CD4-positive, alpha-beta T cell (primary cell): ENCODE measurements at regions not wholly inside any gene's neighbourhood (a gene's known extent, or its start where the extent isn't known, plus 50 kb on each side); places are given as distances from the start of the nearest gene placed in this dataset.

Experiments
- ATAC-seq: fragments of 200-7000 bp; cut with Tn5 transposase; one replicate; pipeline ENCODE4 v1.10.0; 2022; ENCODE audit warnings: mild to moderate bottlenecking; ENCODE audit not compliant: poor library complexity
- CTCF ChIA-PET: fragments of 350-600 bp; sonication (Branson Sonifier 250); formaldehyde crosslinking; loops from one replicate; lab custom pipeline; 2021; ENCODE audit warnings: antibody characterized with exemption, inconsistent platforms; lab: Charles Lee
- POLR2A ChIA-PET: fragments of 350-600 bp; sonication (Branson Sonifier 250); formaldehyde crosslinking; loops from one replicate; lab custom pipeline; 2021; ENCODE audit warnings: antibody characterized with exemption, inconsistent platforms; lab: Charles Lee
- DNase-seq, 14 experiments: peaks; one replicate each; pipeline ENCODE4 v3.0.0-alpha.2; 2013 to 2020; ENCODE audit warnings: mixed read lengths in 2 of 14
- H3K27ac ChIP-seq, 2 donors: one replicate each; pipeline versions ENCODE4 v1.5.1 to v1.7.0; 2013; ENCODE audit warnings: low read length in 2 of 2, low read depth in 1 of 2, mild to moderate bottlenecking in 1 of 2
- H3K27me3 ChIP-seq, 2 experiments: 1 replicate in 1 of 2; 2 replicates in 1 of 2; pipeline versions ENCODE4 v1.6.1 to v1.7.0; 2013; ENCODE audit warnings: low read length in 2 of 2, control low read depth in 1 of 2, mild to moderate bottlenecking in 1 of 2, moderate library complexity in 1 of 2; ENCODE audit not compliant: insufficient read depth in 2 of 2, control insufficient read depth in 1 of 2
- H3K36me3 ChIP-seq: one replicate; pipeline ENCODE4 v1.6.1; 2013; ENCODE audit warnings: low read length, control low read depth; ENCODE audit not compliant: insufficient read depth
- H3K4me1 ChIP-seq: one replicate; pipeline ENCODE4 v1.6.1; 2013; ENCODE audit warnings: low read length, control low read depth; ENCODE audit not compliant: insufficient read depth
- H3K4me3 ChIP-seq: one replicate; pipeline ENCODE4 v1.5.1; 2013; ENCODE audit warnings: mild to moderate bottlenecking, low read length, moderate library complexity
- H3K9me3 ChIP-seq, 2 experiments: 1 replicate in 1 of 2; 2 replicates in 1 of 2; pipeline versions ENCODE4 v1.6.1 to v1.7.0; 2013; ENCODE audit warnings: low read length in 2 of 2, mild to moderate bottlenecking in 2 of 2, control low read depth in 1 of 2, moderate library complexity in 1 of 2; ENCODE audit not compliant: control insufficient read depth in 1 of 2, insufficient read depth in 1 of 2
- H3K27ac Mint-ChIP-seq: one replicate; pipeline ENCODE4 v1.8.0; 2020; ENCODE audit warnings: mixed read lengths
- H3K27me3 Mint-ChIP-seq: one replicate; pipeline ENCODE4 v1.8.0; 2021; ENCODE audit warnings: mixed read lengths
- H3K36me3 Mint-ChIP-seq: one replicate; pipeline ENCODE4 v1.8.0; 2021; ENCODE audit warnings: low read depth, mixed read lengths
- H3K4me1 Mint-ChIP-seq: one replicate; pipeline ENCODE4 v1.8.0; 2021; ENCODE audit warnings: low read depth, mixed read lengths
- H3K4me3 Mint-ChIP-seq: one replicate; pipeline ENCODE4 v1.8.0; 2020; ENCODE audit warnings: mild to moderate bottlenecking, mixed read lengths
- H3K9me3 Mint-ChIP-seq: one replicate; pipeline ENCODE4 v1.8.0; 2020; ENCODE audit warnings: mixed read lengths
- intact Hi-C, 2 experiments: fragments of 100-400 bp; cut with DNase I in 1 of 2; cut with micrococcal nuclease in 1 of 2; formaldehyde crosslinking; loops; one replicate each; pipeline versions ENCODE4 v1.15.1 to v1.9.0; 2023 to 2025; cut with DNase I, micrococcal nuclease
- TF ChIP-seq, protein P1 (sequence below): fragments of 200-600 bp; IDR thresholded peaks from one replicate; pipeline ENCODE4 v1.8.0; 2022; ENCODE audit warnings: antibody characterized with exemption, mild to moderate bottlenecking

DNA sequence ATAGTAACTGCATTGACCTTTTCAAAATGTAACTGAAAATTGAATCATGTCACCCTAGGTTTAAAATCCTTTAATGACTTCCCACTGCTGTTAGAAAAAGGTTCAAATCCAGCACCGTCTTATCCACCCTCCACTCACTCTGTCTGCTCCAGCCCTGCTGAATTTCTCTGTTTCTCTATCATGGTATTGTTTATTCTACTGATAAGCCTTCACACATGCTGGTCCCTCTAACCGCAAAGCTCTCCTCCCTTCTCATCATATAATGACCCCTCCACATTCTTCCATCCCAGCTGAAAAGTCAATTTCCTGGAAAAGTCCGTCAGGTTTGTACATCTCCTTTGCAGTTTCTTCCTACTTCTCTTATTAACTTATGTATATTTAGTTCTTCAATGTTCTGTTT lies 389.2 kb upstream of the F9 start:
- H3K4me3 Mint-ChIP-seq = no peak overlapping the region
- Histone ChIP-seq H3K9me3 (no peaks in the 10 kb centered on the region), H3K36me3 (no peaks in the 10 kb centered on the region), H3K27ac (no peak overlapping the region), H3K27me3 (no peaks in the 10 kb centered on the region), H3K4me3 (no peak overlapping the region), H3K4me1 (no peaks in the 10 kb centered on the region)
- no peaks in the 10 kb centered on the region for H3K27me3 Mint-ChIP-seq
- POLR2A ChIA-PET = no interaction called here
- H3K4me1 Mint-ChIP-seq = no peaks in the 10 kb centered on the region
- peaks cover 3% of the 10 kb centered on the region for H3K9me3 Mint-ChIP-seq
- DNase-seq (no peak), ATAC-seq (no peak)
- H3K27ac Mint-ChIP-seq = no peak overlapping the region
- intact Hi-C loops = no loop called here
- TF ChIP-seq, protein P1, sequence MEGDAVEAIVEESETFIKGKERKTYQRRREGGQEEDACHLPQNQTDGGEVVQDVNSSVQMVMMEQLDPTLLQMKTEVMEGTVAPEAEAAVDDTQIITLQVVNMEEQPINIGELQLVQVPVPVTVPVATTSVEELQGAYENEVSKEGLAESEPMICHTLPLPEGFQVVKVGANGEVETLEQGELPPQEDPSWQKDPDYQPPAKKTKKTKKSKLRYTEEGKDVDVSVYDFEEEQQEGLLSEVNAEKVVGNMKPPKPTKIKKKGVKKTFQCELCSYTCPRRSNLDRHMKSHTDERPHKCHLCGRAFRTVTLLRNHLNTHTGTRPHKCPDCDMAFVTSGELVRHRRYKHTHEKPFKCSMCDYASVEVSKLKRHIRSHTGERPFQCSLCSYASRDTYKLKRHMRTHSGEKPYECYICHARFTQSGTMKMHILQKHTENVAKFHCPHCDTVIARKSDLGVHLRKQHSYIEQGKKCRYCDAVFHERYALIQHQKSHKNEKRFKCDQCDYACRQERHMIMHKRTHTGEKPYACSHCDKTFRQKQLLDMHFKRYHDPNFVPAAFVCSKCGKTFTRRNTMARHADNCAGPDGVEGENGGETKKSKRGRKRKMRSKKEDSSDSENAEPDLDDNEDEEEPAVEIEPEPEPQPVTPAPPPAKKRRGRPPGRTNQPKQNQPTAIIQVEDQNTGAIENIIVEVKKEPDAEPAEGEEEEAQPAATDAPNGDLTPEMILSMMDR = no peak
- no peaks in the 10 kb centered on the region for H3K36me3 Mint-ChIP-seq
- CTCF ChIA-PET = no interaction called here

DNA sequence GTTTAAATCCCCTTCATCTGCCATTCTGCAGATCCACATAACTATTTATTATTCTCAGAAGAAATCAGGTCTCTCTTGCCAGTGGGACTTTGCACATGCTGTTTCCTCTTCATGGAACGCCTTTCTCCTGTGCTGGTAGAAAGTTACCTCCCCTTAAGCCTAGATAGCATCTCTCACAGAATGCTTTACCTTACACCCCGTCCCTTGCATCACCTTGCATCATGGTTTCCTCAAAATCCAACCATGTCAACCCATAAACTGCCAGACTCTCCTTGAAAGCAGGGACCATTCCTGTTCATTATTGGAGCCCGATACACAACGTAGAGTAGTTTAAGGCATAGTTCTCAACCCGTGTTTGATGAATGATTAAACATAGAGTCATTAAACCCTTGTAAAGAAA lies 396.2 kb upstream of the F9 start:
- DNase-seq (no peak), ATAC-seq (no peak)
- Mint-ChIP-seq H3K27ac (no peak overlapping the region), H3K9me3 (no peaks in the 10 kb centered on the region), H3K4me1 (no peaks in the 10 kb centered on the region), H3K4me3 (no peak overlapping the region), H3K36me3 (no peaks in the 10 kb centered on the region), H3K27me3 (no peaks in the 10 kb centered on the region)
- H3K27me3 ChIP-seq = no peaks in the 10 kb centered on the region
- intact Hi-C loops = no loop called here
- H3K4me1 ChIP-seq = no peaks in the 10 kb centered on the region
- no peaks in the 10 kb centered on the region for H3K36me3 ChIP-seq
- H3K27ac ChIP-seq = no peak overlapping the region
- H3K4me3 ChIP-seq = no peak overlapping the region
- TF ChIP-seq, protein P1 = no peak
- H3K9me3 ChIP-seq = no peaks in the 10 kb centered on the region
- CTCF ChIA-PET = no interaction called here
- POLR2A ChIA-PET = no interaction called here

DNA sequence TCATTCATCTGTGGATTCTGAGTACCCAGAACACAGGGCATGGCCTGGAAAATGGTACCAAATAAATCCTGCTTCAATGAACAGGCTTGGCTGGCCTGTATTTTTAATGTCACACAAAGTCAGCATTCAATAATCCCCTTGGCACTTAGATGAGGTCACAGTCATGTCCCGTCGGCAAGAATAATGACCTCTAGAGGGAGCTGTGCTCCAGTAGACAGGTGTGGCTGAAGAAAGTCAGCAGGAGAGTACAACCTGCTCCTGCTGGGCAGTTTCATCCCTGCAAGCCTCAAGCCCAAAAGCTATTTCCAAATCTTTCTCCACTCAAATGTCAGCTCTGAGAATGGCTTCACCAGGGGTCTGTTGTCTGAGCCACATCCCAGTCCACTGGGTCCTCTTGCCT lies 404.0 kb upstream of the F9 start:
- ChIA-PET CTCF (no interaction called here), POLR2A (no interaction called here)
- no peak overlapping the region for H3K4me3 Mint-ChIP-seq
- intact Hi-C loops = no loop called here
- no peak overlapping the region for H3K27ac Mint-ChIP-seq
- no peaks in the 10 kb centered on the region for H3K4me1 ChIP-seq
- DNase-seq = no peak
- H3K27me3 Mint-ChIP-seq = no peaks in the 10 kb centered on the region
- H3K36me3 ChIP-seq = no peaks in the 10 kb centered on the region
- H3K9me3 ChIP-seq = no peaks in the 10 kb centered on the region
- ATAC-seq = no peak
- no peaks in the 10 kb centered on the region for H3K4me1 Mint-ChIP-seq
- H3K27me3 ChIP-seq = no peaks in the 10 kb centered on the region
- H3K36me3 Mint-ChIP-seq = no peaks in the 10 kb centered on the region
- no peak overlapping the region for H3K27ac ChIP-seq
- no peaks in the 10 kb centered on the region for H3K9me3 Mint-ChIP-seq
- H3K4me3 ChIP-seq = no peak overlapping the region
- TF ChIP-seq, protein P1 = no peak
